ENCODE measurements at regions not wholly inside any gene's neighbourhood (a gene's known extent, or its start where the extent isn't known, plus 50 kb on each side); places are given as distances from the start of the nearest gene placed in this dataset.

DNA sequence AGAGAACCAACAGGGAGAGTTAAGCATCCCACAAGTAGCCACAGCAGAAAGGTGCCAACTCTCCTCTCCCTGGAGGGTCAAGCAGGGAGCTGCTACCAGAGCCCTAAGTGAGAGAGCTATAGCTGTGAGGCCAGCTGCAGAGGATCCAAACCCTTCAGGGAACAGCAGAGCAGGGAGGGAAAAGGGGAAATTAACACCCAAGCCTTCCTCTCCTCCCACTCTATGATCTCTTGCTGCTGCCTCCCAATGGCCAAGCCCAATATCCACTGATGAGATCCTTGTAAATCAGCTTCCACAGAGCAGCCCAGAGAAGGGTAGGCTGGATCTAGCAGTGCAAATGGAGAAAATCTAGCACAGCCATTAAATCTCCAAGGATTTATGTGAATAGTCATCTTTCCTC, 68.2 kb upstream of the THBS1 start:
- FAIRE-seq (no peak), DNase-seq (ENCODE audit: low read depth in 1 of 2, low spot score in 2 of 2) (no peak)
- Histone ChIP-seq H2AFZ (ENCODE audit: low read length) (no peak overlapping the region), H2BK20ac (ENCODE audit: low read length) (no peak overlapping the region), H3K36me3 (ENCODE audit: control insufficient read depth in 2 of 4, insufficient read depth in 4 of 4, low read length in 3 of 4) (no peaks in the 10 kb centered on the region), H3K9ac (replicated peaks in 1 of 4; ENCODE audit: extremely low read depth in 1 of 4, low read depth in 3 of 4, low read length in 3 of 4) (no peak overlapping the region), H2BK15ac (ENCODE audit: low read length) (no peak overlapping the region), H3K14ac (ENCODE audit: insufficient read length) (no peak overlapping the region), H2BK5ac (ENCODE audit: low read depth, low read length) (no peak overlapping the region), H4K5ac (ENCODE audit: insufficient read length, low read depth, low read length) (no peak overlapping the region), H2BK12ac (ENCODE audit: low read depth, low read length) (no peak overlapping the region), H4K20me1 (replicated peaks in 1 of 2; ENCODE audit: control insufficient read depth in 1 of 2, insufficient read depth in 2 of 2, low read length in 2 of 2) (no peaks in the 10 kb centered on the region), H4K91ac (replicated peaks; ENCODE audit: insufficient read length, low read length) (no peak overlapping the region), H4K8ac (ENCODE audit: extremely low read depth, insufficient read depth, low read length) (no peak overlapping the region), H3K4ac (replicated peaks; ENCODE audit: insufficient read length, low read depth, low read length) (no peak overlapping the region), H3K18ac (ENCODE audit: extremely low read depth, low read length) (no peak overlapping the region), H3K27me3 (replicated peaks in 1 of 4; ENCODE audit: control insufficient read depth in 3 of 4, extremely low read depth in 1 of 4, insufficient read depth in 3 of 4, low read length in 3 of 4) (no peaks in the 10 kb centered on the region), H2AK5ac (ENCODE audit: low read depth, low read length) (no peak overlapping the region), H3K79me1 (ENCODE audit: low read depth, low read length) (no peaks in the 10 kb centered on the region), H3K4me2 (ENCODE audit: insufficient read depth in 1 of 2, low read depth in 2 of 2, low read length in 2 of 2) (no peak overlapping the region), H3K79me2 (ENCODE audit: control insufficient read depth in 1 of 2, insufficient read depth in 2 of 2, low read length in 2 of 2) (no peaks in the 10 kb centered on the region), H3K4me1 (replicated peaks in 1 of 4; ENCODE audit: control insufficient read depth in 3 of 4, insufficient read depth in 4 of 4, low read length in 3 of 4) (no peaks in the 10 kb centered on the region), H3K27ac (ENCODE audit: low read depth, low read length) (no peak overlapping the region), H3K56ac (replicated peaks; ENCODE audit: insufficient read length, low read depth, low read length) (no peak overlapping the region), H3K23ac (ENCODE audit: insufficient read length) (no peak overlapping the region), H2BK120ac (replicated peaks; ENCODE audit: low read depth, low read length) (no peak overlapping the region), H3K9me3 (ENCODE audit: insufficient read depth in 2 of 2, low read depth in 1 of 2, low read length in 1 of 2) (no peaks in the 10 kb centered on the region), H3K23me2 (ENCODE audit: low read depth, low read length) (peaks cover 2% of the 10 kb centered on the region; the same call in 1 of the 2 replicates), H3K4me3 (ENCODE audit: extremely low read depth in 1 of 4, insufficient read depth in 2 of 4, low read depth in 3 of 4, low read length in 4 of 4) (no peak overlapping the region)
- POLR2A ChIA-PET (ENCODE audit: partially characterized antibody): no interaction called here
- CTCF ChIA-PET (ENCODE audit: partially characterized antibody): interaction anchor here (1.2 to 1.6 kb wide), 3 partner anchors 14 to 22 kb away, joined by 3 to 5 read pairs (median 4); no protein-coding TSS in a partner anchor
- TF ChIP-seq SP2 (IDR thresholded peaks at IDR 0.05; ENCODE audit: low read length): no peak
- TF ChIP-seq GTF2F1 (IDR thresholded peaks at IDR 0.05; ENCODE audit: borderline replicate concordance, low read depth, low read length): no peak
- no peak for TF ChIP-seq CBX5 (IDR thresholded peaks at IDR 0.05; ENCODE audit: low read depth, low read length)
- TF ChIP-seq BACH1 (IDR thresholded peaks at IDR 0.05; ENCODE audit: low read length): no peak
- TF ChIP-seq TBP (IDR thresholded peaks at IDR 0.05; ENCODE audit: low read depth, low read length): no peak
- no peak for TF ChIP-seq SRF (IDR thresholded peaks at IDR 0.05; ENCODE audit: low read depth, low read length)
- no peak for TF ChIP-seq CEBPB (IDR thresholded peaks at IDR 0.05; ENCODE audit: low read depth, low read length)
- TF ChIP-seq TEAD4 (IDR thresholded peaks at IDR 0.05; ENCODE audit: low read depth, low read length): no peak
- no peak for TF ChIP-seq ASH2L (IDR thresholded peaks at IDR 0.05; ENCODE audit: low read length)
- no peak for TF ChIP-seq POLR2AphosphoS5 (IDR thresholded peaks at IDR 0.05; ENCODE audit: low read depth, low read length)
- TF ChIP-seq JUND (IDR thresholded peaks at IDR 0.05; ENCODE audit: low read length): no peak
